A673 (cell line): ENCODE measurements at regions not wholly inside any gene's neighbourhood (a gene's known extent, or its start where the extent isn't known, plus 50 kb on each side); places are given as distances from the start of the nearest gene placed in this dataset.

ENCODE experiments used
- BruUV-seq: library from RNA; stranded (reverse); fragments of 400-500 nt; replicated peaks from 2 replicates; lab custom pipeline; 2021; lab: Mats Ljungman, UMichigan
- CTCF ChIA-PET: fragments of 300-600 bp; sonication (Branson Sonifier 250); formaldehyde crosslinking; loops from one replicate; lab custom pipeline; 2022; ENCODE audit warnings: antibody characterized with exemption; lab: Charles Lee
- POLR2A ChIA-PET: fragments of 300-600 bp; sonication (Branson Sonifier 250); formaldehyde crosslinking; loops from one replicate; lab custom pipeline; 2022; ENCODE audit warnings: antibody characterized with exemption; ENCODE audit not compliant: low non-redundant PET; lab: Charles Lee
- DNase-seq: peaks from one replicate; pipeline ENCODE4 v3.0.0-alpha.2; 2015; ENCODE audit warnings: low spot score
- H3K27ac ChIP-seq: fragments of 200-600 bp; sonication (generic); 2 replicates; pipeline ENCODE4 v1.5.1; 2016; ENCODE audit warnings: mixed run types, low read depth, mild to moderate bottlenecking, mixed read lengths, antibody characterized with exemption, low read length; ENCODE audit not compliant: poor library complexity, severe bottlenecking
- H3K27me3 ChIP-seq: fragments of 200-600 bp; sonication (generic); replicated peaks from 2 replicates; pipeline ENCODE4 v1.6.1; 2017; ENCODE audit warnings: mixed run types, low read depth, mild to moderate bottlenecking, mixed read lengths, antibody characterized with exemption, low read length; ENCODE audit not compliant: insufficient read depth, poor library complexity
- H3K36me3 ChIP-seq: fragments of 200-600 bp; sonication (generic); 2 replicates; pipeline ENCODE4 v1.6.1; 2016; ENCODE audit warnings: mixed run types, mild to moderate bottlenecking, mixed read lengths, antibody characterized with exemption, low read length; ENCODE audit not compliant: insufficient read depth, poor library complexity, severe bottlenecking
- H3K4me1 ChIP-seq: fragments of 200-600 bp; sonication (generic); 2 replicates; pipeline ENCODE4 v1.6.1; 2017; ENCODE audit warnings: mixed run types, mild to moderate bottlenecking, mixed read lengths, antibody characterized with exemption, low read length; ENCODE audit not compliant: insufficient read depth, poor library complexity, severe bottlenecking
- H3K4me3 ChIP-seq: fragments of 200-600 bp; sonication (generic); 2 replicates; pipeline ENCODE4 v1.5.1; 2016; ENCODE audit warnings: low read depth, mixed run types, mild to moderate bottlenecking, mixed read lengths, low read length; ENCODE audit not compliant: poor library complexity, severe bottlenecking
- H3K9me3 ChIP-seq: fragments of 200-600 bp; sonication (generic); 2 replicates; pipeline ENCODE4 v1.6.1; 2016; ENCODE audit warnings: mixed run types, low read depth, mild to moderate bottlenecking, mixed read lengths, antibody characterized with exemption, low read length; ENCODE audit not compliant: poor library complexity, severe bottlenecking
- EZH2 ChIP-seq: fragments of 200-600 bp; sonication (generic); IDR thresholded peaks from 2 replicates; pipeline ENCODE4 v1.6.1; 2017; ENCODE audit warnings: borderline replicate concordance, low read depth, mild to moderate bottlenecking, mixed read lengths, antibody characterized with exemption, low read length; ENCODE audit not compliant: poor library complexity, severe bottlenecking
- intact Hi-C: fragments of 100-400 bp; cut with micrococcal nuclease; formaldehyde crosslinking; loops from one replicate; pipeline ENCODE4 v1.10.0; 2022; ENCODE audit not compliant: unreplicated experiment
- TF ChIP-seq, protein P1 (sequence below): fragments of 300-800, 200-600 bp; sonication (generic); conservative IDR thresholded peaks from 2 replicates; pipeline ENCODE4 v1.5.1; 2017; ENCODE audit warnings: low read depth, mild to moderate bottlenecking, antibody characterized with exemption, low read length, moderate library complexity, mixed read lengths

DNA sequence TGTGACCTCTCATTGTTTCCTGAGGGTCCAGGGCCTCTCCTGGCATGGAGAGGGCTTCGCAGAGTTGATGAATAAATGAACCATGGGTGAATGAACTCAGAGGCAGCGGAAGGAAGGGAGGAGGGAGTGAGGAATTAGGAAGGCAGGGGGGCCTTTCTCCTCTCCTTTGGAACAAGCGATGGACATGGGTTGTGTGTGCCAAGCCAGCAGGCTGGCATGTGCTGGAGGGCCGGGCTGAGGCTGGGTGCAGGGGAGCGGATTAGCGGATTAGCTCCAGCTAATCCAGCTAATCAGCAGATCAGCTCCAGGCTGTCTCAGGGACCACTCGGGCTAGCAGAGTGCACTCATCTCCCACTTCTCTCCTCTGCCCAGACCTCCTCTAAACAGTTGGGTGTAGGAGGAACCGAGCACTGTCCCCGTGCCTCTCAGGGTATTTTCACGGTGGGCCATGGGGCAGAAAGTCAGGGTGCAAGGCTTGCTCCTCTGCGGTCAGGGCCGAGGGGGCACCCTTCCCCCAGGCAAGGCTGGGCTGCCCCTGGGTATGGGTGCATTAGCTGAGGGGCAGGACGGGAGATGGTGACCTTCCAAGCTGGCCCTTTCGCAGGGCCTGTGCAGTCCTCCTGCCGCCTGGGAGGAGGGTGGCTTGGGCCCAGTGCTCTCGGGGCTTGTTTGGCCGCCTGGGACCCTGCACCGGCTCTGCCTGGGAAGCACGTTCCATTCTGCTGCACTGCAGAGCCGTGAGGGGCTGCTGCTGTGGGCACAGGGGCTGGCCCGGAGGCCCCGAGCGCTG lies 120.3 kb upstream of the B3GAT1 start:
- H3K36me3 ChIP-seq = no peaks in the 10 kb centered on the region
- ChIA-PET POLR2A (no interaction called here), CTCF (no interaction called here)
- H3K4me1 ChIP-seq = no peaks in the 10 kb centered on the region
- H3K27ac ChIP-seq = no peak overlapping the region
- DNase-seq = no peak
- intact Hi-C loops = no loop called here
- TF ChIP-seq, protein P1, sequence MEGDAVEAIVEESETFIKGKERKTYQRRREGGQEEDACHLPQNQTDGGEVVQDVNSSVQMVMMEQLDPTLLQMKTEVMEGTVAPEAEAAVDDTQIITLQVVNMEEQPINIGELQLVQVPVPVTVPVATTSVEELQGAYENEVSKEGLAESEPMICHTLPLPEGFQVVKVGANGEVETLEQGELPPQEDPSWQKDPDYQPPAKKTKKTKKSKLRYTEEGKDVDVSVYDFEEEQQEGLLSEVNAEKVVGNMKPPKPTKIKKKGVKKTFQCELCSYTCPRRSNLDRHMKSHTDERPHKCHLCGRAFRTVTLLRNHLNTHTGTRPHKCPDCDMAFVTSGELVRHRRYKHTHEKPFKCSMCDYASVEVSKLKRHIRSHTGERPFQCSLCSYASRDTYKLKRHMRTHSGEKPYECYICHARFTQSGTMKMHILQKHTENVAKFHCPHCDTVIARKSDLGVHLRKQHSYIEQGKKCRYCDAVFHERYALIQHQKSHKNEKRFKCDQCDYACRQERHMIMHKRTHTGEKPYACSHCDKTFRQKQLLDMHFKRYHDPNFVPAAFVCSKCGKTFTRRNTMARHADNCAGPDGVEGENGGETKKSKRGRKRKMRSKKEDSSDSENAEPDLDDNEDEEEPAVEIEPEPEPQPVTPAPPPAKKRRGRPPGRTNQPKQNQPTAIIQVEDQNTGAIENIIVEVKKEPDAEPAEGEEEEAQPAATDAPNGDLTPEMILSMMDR = no peak
- TF ChIP-seq EZH2 = no peak
- H3K4me3 ChIP-seq = no peak overlapping the region
- H3K9me3 ChIP-seq = no peaks in the 10 kb centered on the region
- BruUV-seq = no TSS peak
- H3K27me3 ChIP-seq = peaks cover 1% of the 10 kb centered on the region

DNA sequence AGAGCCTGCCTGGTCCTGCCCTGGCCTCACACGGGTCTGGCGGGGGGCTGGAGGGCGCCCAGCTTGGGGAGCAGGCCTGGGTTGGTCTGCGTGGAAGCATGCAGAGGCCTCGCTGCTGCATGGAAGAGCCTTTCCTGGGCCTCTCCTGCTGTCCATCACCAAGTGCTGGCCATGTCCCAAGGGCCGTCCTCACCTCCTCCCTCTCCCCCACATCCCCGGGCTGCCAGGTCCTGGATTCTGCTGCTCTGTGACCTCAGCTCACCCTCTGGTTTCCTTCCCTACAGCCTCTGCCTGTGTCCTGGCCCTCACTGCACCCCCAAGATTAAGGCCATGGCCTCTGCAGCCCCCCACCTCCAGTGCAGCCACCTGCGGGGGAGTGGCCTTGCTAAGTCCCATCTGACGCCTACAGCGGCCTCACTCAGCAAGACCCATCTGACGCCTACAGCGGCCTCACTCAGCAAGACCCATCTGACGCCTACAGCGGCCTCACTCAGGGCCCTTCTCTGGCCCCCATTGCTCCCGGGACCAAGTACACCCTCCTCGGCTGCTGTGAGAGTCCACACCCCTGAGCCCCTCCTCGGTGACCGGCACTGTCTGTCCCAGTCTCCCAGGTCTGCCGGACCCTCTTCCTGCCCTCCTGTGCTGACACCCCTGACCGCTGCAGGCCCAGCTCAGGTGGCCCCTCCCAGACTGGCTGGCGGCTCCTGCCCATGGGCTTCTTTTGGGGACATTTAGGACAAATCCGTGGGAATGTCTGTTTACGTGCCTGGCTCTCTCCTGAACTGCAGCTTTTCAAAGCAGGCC lies 119.5 kb upstream of the B3GAT1 start:
- no peaks in the 10 kb centered on the region for H3K27me3 ChIP-seq
- no peaks in the 10 kb centered on the region for H3K36me3 ChIP-seq
- BruUV-seq = no TSS peak
- H3K9me3 ChIP-seq = no peaks in the 10 kb centered on the region
- no peaks in the 10 kb centered on the region for H3K4me1 ChIP-seq
- ChIA-PET CTCF (no interaction called here), POLR2A (no interaction called here)
- no peak overlapping the region for H3K27ac ChIP-seq
- DNase-seq = no peak
- TF ChIP-seq, protein P1 = no peak
- TF ChIP-seq EZH2 = no peak
- no peak overlapping the region for H3K4me3 ChIP-seq
- intact Hi-C loops = no loop called here

DNA sequence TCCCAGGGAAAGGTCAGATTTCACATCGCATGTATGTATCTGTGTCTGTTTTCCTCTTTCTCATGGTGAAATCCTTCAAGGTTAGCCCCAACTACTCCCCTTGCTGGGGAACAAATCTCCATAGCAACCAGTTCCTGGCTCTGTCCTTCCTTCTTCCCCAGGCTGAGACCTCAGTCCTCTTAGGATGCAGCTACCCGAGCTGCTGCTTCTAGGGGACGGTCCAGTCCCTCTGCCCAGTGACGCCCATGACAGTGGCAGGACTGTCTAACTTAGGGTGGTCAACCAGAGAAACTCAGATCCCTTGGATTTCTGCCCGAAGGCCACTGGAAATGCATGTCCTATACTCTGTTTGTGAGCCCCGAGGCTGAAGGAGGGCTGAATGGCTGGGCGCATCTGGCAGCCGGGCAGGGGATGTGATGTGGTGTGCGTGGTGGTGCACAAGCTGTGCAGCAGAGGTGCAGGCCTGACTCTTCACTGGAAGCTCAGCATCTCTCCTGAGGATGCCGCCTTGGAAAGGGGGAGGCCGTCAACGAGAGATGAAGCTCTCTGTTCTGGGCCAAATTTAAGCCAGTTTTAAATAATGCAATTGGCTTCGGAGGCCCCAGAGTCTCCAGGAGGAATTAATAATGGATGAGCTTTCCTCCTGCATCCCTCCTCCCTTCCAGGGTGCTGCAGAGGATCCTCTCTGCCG lies 118.7 kb upstream of the B3GAT1 start:
- intact Hi-C loops = no loop called here
- Histone ChIP-seq H3K27me3 (no peaks in the 10 kb centered on the region), H3K27ac (no peak overlapping the region), H3K9me3 (no peaks in the 10 kb centered on the region), H3K4me3 (no peak overlapping the region), H3K4me1 (no peaks in the 10 kb centered on the region), H3K36me3 (no peaks in the 10 kb centered on the region)
- BruUV-seq = no TSS peak
- ChIA-PET CTCF (no interaction called here), POLR2A (no interaction called here)
- TF ChIP-seq EZH2 = no peak
- TF ChIP-seq, protein P1 = no peak
- DNase-seq = no peak
